MCF 10A (cell line): ENCODE measurements at regions not wholly inside any gene's neighbourhood (a gene's known extent, or its start where the extent isn't known, plus 50 kb on each side); places are given as distances from the start of the nearest gene placed in this dataset.
"Not testable (repeated sequence)": the region's sequence is repeated elsewhere in the genome, so short reads cannot be mapped to it uniquely, and the experiment has no call there.

Experiments
- BruUV-seq: library from RNA; stranded (reverse); fragments of 400-500 nt; replicated peaks from 2 replicates; lab custom pipeline; 2021; lab: Mats Ljungman, UMichigan
- CTCF ChIA-PET: fragments of 300-600 bp; sonication (Branson Sonifier 250); formaldehyde crosslinking; extraction: SDS; loops from one replicate; lab custom pipeline; 2021; ENCODE audit warnings: antibody characterized with exemption, inconsistent platforms; lab: Yijun Ruan, JAX
- POLR2A ChIA-PET: fragments of 300-600, 350-650 bp; sonication (Branson Sonifier 250); formaldehyde crosslinking; extraction: SDS; loops from one replicate; lab custom pipeline; 2020; ENCODE audit warnings: antibody characterized with exemption, inconsistent platforms; lab: Yijun Ruan, JAX
- DNase-seq: peaks from one replicate; pipeline ENCODE4 v3.0.0-alpha.2; 2018; ENCODE audit not compliant: unreplicated experiment
- H3K27ac Mint-ChIP-seq: one replicate; pipeline ENCODE4 v1.8.0; 2022; ENCODE audit warnings: mild to moderate bottlenecking, low read depth, mixed read lengths; ENCODE audit not compliant: unreplicated experiment
- H3K27me3 Mint-ChIP-seq: one replicate; pipeline ENCODE4 v1.8.0; 2022; ENCODE audit warnings: mixed read lengths; ENCODE audit not compliant: insufficient read depth, unreplicated experiment
- H3K36me3 Mint-ChIP-seq: one replicate; pipeline ENCODE4 v1.8.0; 2022; ENCODE audit warnings: mild to moderate bottlenecking, moderate library complexity, mixed read lengths; ENCODE audit not compliant: insufficient read depth, unreplicated experiment
- H3K4me1 Mint-ChIP-seq: one replicate; pipeline ENCODE4 v1.8.0; 2022; ENCODE audit warnings: mixed read lengths; ENCODE audit not compliant: insufficient read depth, unreplicated experiment
- H3K4me3 Mint-ChIP-seq: one replicate; pipeline ENCODE4 v1.8.0; 2022; ENCODE audit warnings: mild to moderate bottlenecking, moderate library complexity, mixed read lengths; ENCODE audit not compliant: unreplicated experiment
- H3K9me3 Mint-ChIP-seq: one replicate; pipeline ENCODE4 v1.8.0; 2022; ENCODE audit warnings: mixed read lengths; ENCODE audit not compliant: unreplicated experiment
- intact Hi-C: fragments of 100-400 bp; cut with micrococcal nuclease; formaldehyde crosslinking; loops from 2 replicates; pipeline ENCODE4 v1.14.1; 2022
- TF ChIP-seq, protein P1 (sequence below): fragments of 200-600 bp; IDR thresholded peaks from one replicate; pipeline ENCODE4 v1.8.0; 2022; ENCODE audit warnings: antibody characterized with exemption, mild to moderate bottlenecking; ENCODE audit not compliant: unreplicated experiment

GRCh38 chr16:7791028-7791590, 458.5 kb downstream of the RBFOX1 start:
- H3K9me3 Mint-ChIP-seq = no peaks in the 10 kb centered on the region
- ChIA-PET POLR2A (no interaction called here), CTCF (interaction anchor here (1.8 kb wide), 1 partner anchor 15 kb away, joined by 8 read pairs; no protein-coding TSS in a partner anchor)
- H3K4me3 Mint-ChIP-seq = no peak overlapping the region
- H3K27me3 Mint-ChIP-seq = no peaks in the 10 kb centered on the region
- H3K27ac Mint-ChIP-seq = no peak overlapping the region
- TF ChIP-seq, protein P1, sequence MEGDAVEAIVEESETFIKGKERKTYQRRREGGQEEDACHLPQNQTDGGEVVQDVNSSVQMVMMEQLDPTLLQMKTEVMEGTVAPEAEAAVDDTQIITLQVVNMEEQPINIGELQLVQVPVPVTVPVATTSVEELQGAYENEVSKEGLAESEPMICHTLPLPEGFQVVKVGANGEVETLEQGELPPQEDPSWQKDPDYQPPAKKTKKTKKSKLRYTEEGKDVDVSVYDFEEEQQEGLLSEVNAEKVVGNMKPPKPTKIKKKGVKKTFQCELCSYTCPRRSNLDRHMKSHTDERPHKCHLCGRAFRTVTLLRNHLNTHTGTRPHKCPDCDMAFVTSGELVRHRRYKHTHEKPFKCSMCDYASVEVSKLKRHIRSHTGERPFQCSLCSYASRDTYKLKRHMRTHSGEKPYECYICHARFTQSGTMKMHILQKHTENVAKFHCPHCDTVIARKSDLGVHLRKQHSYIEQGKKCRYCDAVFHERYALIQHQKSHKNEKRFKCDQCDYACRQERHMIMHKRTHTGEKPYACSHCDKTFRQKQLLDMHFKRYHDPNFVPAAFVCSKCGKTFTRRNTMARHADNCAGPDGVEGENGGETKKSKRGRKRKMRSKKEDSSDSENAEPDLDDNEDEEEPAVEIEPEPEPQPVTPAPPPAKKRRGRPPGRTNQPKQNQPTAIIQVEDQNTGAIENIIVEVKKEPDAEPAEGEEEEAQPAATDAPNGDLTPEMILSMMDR = no peak
- BruUV-seq = no TSS peak
- DNase-seq = no peak
- no peaks in the 10 kb centered on the region for H3K4me1 Mint-ChIP-seq
- intact Hi-C loops = no loop called here
- peaks cover 6% of the 10 kb centered on the region for H3K36me3 Mint-ChIP-seq

DNA sequence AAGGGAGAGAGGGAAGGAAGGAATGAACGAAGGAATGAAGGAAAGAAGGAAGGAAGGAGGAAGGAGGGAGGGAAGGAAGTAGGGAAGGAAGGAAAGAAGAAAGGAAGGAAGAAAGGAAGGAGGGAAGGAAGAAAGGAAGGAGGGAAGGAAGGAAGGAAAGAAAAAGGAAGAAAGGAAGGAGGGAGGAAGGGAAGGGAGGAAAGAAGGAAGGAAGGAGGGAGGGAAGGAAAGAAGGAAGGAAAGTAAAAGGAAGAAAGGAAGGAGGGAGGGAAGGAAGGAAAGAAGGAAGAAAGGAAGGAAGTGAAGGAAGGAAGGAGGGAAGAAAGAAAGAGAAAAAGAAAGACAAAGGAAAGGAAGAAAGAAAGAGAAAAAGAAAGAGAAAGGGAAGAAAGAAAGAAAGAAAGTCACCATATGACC, 442.4 kb downstream of the RBFOX1 start:
- TF ChIP-seq, protein P1 = no peak
- Mint-ChIP-seq H3K4me3 (no peak overlapping the region), H3K9me3 (peaks cover 53% of the 10 kb centered on the region), H3K27me3 (no peaks in the 10 kb centered on the region), H3K36me3 (no peaks in the 10 kb centered on the region), H3K27ac (no peak overlapping the region), H3K4me1 (no peaks in the 10 kb centered on the region)
- no TSS peak for BruUV-seq
- no peak for DNase-seq
- CTCF ChIA-PET = no interaction called here
- POLR2A ChIA-PET = no interaction called here
- intact Hi-C loops = no loop called here

- Mint-ChIP-seq H3K4me3 (no peak overlapping the region), H3K27me3 (no peaks in the 10 kb centered on the region), H3K36me3 (no peaks in the 10 kb centered on the region), H3K9me3 (peaks cover 36% of the 10 kb centered on the region), H3K27ac (no peak overlapping the region), H3K4me1 (no peaks in the 10 kb centered on the region)
- intact Hi-C loops = no loop called here
- ChIA-PET POLR2A (no interaction called here), CTCF (no interaction called here)
- no TSS peak for BruUV-seq
- DNase-seq = no peak
- TF ChIP-seq, protein P1 = no peak
Measured at GRCh38 chr16:7772722-7773121, 440.1 kb downstream of the RBFOX1 start.

DNA sequence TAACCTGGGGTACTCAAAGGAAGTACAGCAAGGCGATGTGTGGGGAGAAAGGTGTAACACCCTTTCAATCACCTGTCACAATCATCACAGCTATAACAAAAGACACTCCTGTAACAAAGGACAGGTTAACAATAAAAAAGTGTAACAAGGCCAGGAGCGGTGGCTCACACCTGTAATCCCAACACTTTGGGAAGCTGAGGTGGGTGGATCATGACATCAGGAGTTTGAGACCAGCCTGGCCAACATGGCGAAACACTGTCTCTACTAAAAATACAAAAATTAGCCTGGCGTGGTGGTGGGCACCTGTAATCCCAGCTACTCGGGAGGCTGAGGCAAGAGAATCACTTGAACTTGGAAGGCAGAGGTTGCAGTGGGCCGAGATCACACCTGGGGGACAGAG, 436.4 kb downstream of the RBFOX1 start:
- H3K27ac Mint-ChIP-seq, H3K27me3 Mint-ChIP-seq, BruUV-seq, H3K36me3 Mint-ChIP-seq, POLR2A ChIA-PET, H3K4me3 Mint-ChIP-seq, DNase-seq, H3K4me1 Mint-ChIP-seq, intact Hi-C loops: not testable (repeated sequence)
- CTCF ChIA-PET = interaction anchor here (0.9 kb wide), 1 partner anchor 20 kb away, joined by 3 read pairs; no protein-coding TSS in a partner anchor
- H3K9me3 Mint-ChIP-seq = peaks cover 19% of the 10 kb centered on the region
